H9 (cell line): ENCODE measurements at regions not wholly inside any gene's neighbourhood (a gene's known extent, or its start where the extent isn't known, plus 50 kb on each side); places are given as distances from the start of the nearest gene placed in this dataset.

Source experiments
- DNase-seq: peaks from one replicate; pipeline ENCODE4 v3.0.0-alpha.2; 2017
- H2AFZ ChIP-seq: one replicate; pipeline ENCODE4 v1.6.1; 2013; ENCODE audit warnings: mild to moderate bottlenecking, low read length, control low read depth, moderate library complexity
- H2AK5ac ChIP-seq: 2 replicates; pipeline ENCODE4 v1.6.1; 2013; ENCODE audit warnings: low read length, control low read depth, mixed read lengths; ENCODE audit not compliant: insufficient read length
- H2BK120ac ChIP-seq: one replicate; pipeline ENCODE4 v1.6.1; 2013; ENCODE audit warnings: low read depth, mild to moderate bottlenecking, low read length, control low read depth, inconsistent platforms; ENCODE audit not compliant: poor library complexity, severe bottlenecking
- H2BK12ac ChIP-seq: 2 replicates; pipeline ENCODE4 v1.6.1; 2013; ENCODE audit warnings: low read length, control low read depth, mixed read lengths, low read depth; ENCODE audit not compliant: insufficient read length
- H2BK15ac ChIP-seq: 2 replicates; pipeline ENCODE4 v1.6.1; 2013; ENCODE audit warnings: low read depth, low read length, control low read depth
- H2BK20ac ChIP-seq: one replicate; pipeline ENCODE4 v1.6.1; 2013; ENCODE audit warnings: low read depth, mild to moderate bottlenecking, low read length, control low read depth, inconsistent platforms; ENCODE audit not compliant: poor library complexity, severe bottlenecking
- H2BK5ac ChIP-seq: 2 replicates; pipeline ENCODE4 v1.6.1; 2013; ENCODE audit warnings: low read length, control low read depth, mixed read lengths; ENCODE audit not compliant: insufficient read length
- H3K14ac ChIP-seq: 2 replicates; pipeline ENCODE4 v1.6.1; 2013; ENCODE audit warnings: low read length, control low read depth; ENCODE audit not compliant: insufficient read depth
- H3K18ac ChIP-seq: 2 replicates; pipeline ENCODE4 v1.6.1; 2013; ENCODE audit warnings: low read depth, mild to moderate bottlenecking, mixed read lengths, low read length, control low read depth; ENCODE audit not compliant: insufficient read length
- H3K23ac ChIP-seq: 2 replicates; pipeline ENCODE4 v1.6.1; 2013; ENCODE audit warnings: low read length, control low read depth, mixed read lengths, low read depth; ENCODE audit not compliant: insufficient read length
- H3K23me2 ChIP-seq: 2 replicates; pipeline ENCODE4 v1.6.1; 2013; ENCODE audit warnings: low read depth, mild to moderate bottlenecking, mixed read lengths, low read length, control low read depth; ENCODE audit not compliant: insufficient read length, poor library complexity, severe bottlenecking
- H3K27ac ChIP-seq: 2 replicates; pipeline ENCODE4 v1.5.1; 2013; ENCODE audit warnings: low read length, control low read depth, mixed read lengths, low read depth; ENCODE audit not compliant: insufficient read length
- H3K27me3 ChIP-seq: 2 replicates; pipeline ENCODE4 v1.6.1; 2013; ENCODE audit warnings: low read length, control low read depth, inconsistent platforms; ENCODE audit not compliant: insufficient read depth
- H3K4ac ChIP-seq: 2 replicates; pipeline ENCODE4 v1.6.1; 2013; ENCODE audit warnings: low read depth, mild to moderate bottlenecking, control low read depth, inconsistent platforms, low read length, moderate library complexity
- H3K4me1 ChIP-seq: 2 replicates; pipeline ENCODE4 v1.6.1; 2013; ENCODE audit warnings: low read length, control low read depth, inconsistent platforms; ENCODE audit not compliant: insufficient read depth
- H3K4me2 ChIP-seq: 2 replicates; pipeline ENCODE4 v1.6.1; 2013; ENCODE audit warnings: low read length, control low read depth, mixed read lengths; ENCODE audit not compliant: insufficient read length, insufficient read depth
- H3K56ac ChIP-seq: 2 replicates; pipeline ENCODE4 v1.6.1; 2013; ENCODE audit warnings: low read depth, mild to moderate bottlenecking, mixed read lengths, low read length, control low read depth; ENCODE audit not compliant: insufficient read length
- H3K79me1 ChIP-seq: 2 replicates; pipeline ENCODE4 v1.6.1; 2013; ENCODE audit warnings: low read depth, mild to moderate bottlenecking, moderate library complexity, low read length, control low read depth, inconsistent platforms; ENCODE audit not compliant: insufficient read depth, poor library complexity, severe bottlenecking
- H3K79me2 ChIP-seq: 2 replicates; pipeline ENCODE4 v1.6.1; 2013; ENCODE audit warnings: low read length, control low read depth, inconsistent platforms; ENCODE audit not compliant: insufficient read depth
- H3K9ac ChIP-seq: 2 replicates; pipeline ENCODE4 v1.6.1; 2013; ENCODE audit warnings: low read length, control low read depth, mixed read lengths; ENCODE audit not compliant: insufficient read length; ENCODE audit errors: extremely low read depth
- H3K9me3 ChIP-seq: one replicate; pipeline ENCODE4 v1.6.1; 2013; ENCODE audit warnings: low read depth, low read length, inconsistent platforms; ENCODE audit not compliant: control insufficient read depth
- H3T11ph ChIP-seq: one replicate; pipeline ENCODE4 v1.6.1; 2013; ENCODE audit warnings: mild to moderate bottlenecking, low read length, control low read depth, inconsistent platforms
- H4K20me1 ChIP-seq: one replicate; pipeline ENCODE4 v1.6.1; 2013; ENCODE audit not compliant: control insufficient read depth, insufficient read length, insufficient read depth
- H4K5ac ChIP-seq: 2 replicates; pipeline ENCODE4 v1.6.1; 2013; ENCODE audit warnings: low read depth, mild to moderate bottlenecking, mixed read lengths, low read length, control low read depth; ENCODE audit not compliant: insufficient read length
- H4K8ac ChIP-seq: replicated peaks from 2 replicates; pipeline ENCODE4 v1.6.1; 2013; ENCODE audit warnings: low read length, control low read depth, mixed read lengths, low read depth; ENCODE audit not compliant: insufficient read length
- H4K91ac ChIP-seq: 2 replicates; pipeline ENCODE4 v1.6.1; 2013; ENCODE audit warnings: low read depth, mild to moderate bottlenecking, moderate library complexity, mixed read lengths, low read length, control low read depth; ENCODE audit not compliant: insufficient read length
- H3K27ac Mint-ChIP-seq, 3 experiments: 2 replicates in 2 of 3; 3 replicates in 1 of 3; pipeline ENCODE4 v1.8.0; 2020 to 2021; ENCODE audit warnings: mixed read lengths in 3 of 3, mild to moderate bottlenecking in 1 of 3, moderate library complexity in 1 of 3
- H3K27me3 Mint-ChIP-seq: 2 replicates; pipeline ENCODE4 v1.8.0; 2021; ENCODE audit warnings: low read depth, mild to moderate bottlenecking, moderate library complexity, mixed read lengths
- H3K36me3 Mint-ChIP-seq, 3 experiments: 2 replicates in 2 of 3; 3 replicates in 1 of 3; pipeline ENCODE4 v1.8.0; 2020 to 2021; ENCODE audit warnings: low read depth in 3 of 3, mixed read lengths in 3 of 3; ENCODE audit not compliant: insufficient read depth in 1 of 3
- H3K4me1 Mint-ChIP-seq, 2 experiments: 2 replicates each; pipeline ENCODE4 v1.8.0; 2020; ENCODE audit warnings: mixed read lengths in 2 of 2
- H3K4me3 Mint-ChIP-seq, 2 experiments: 2 replicates in 1 of 2; 3 replicates in 1 of 2; pipeline ENCODE4 v1.8.0; 2020 to 2021; ENCODE audit warnings: mild to moderate bottlenecking in 2 of 2, mixed read lengths in 2 of 2, moderate library complexity in 1 of 2
- H3K9me3 Mint-ChIP-seq, 2 experiments: 2 replicates in 1 of 2; 3 replicates in 1 of 2; pipeline ENCODE4 v1.8.0; 2020; ENCODE audit warnings: mild to moderate bottlenecking in 2 of 2, mixed read lengths in 2 of 2, moderate library complexity in 1 of 2
- CTCF ChIP-seq: fragments of 200-600 bp; sonication (generic); conservative IDR thresholded peaks from 3 replicates; pipeline ENCODE4 v1.8.0; 2021; ENCODE audit warnings: antibody characterized with exemption, mild to moderate bottlenecking
- WGBS: extraction: QIAGEN DNeasy Blood & Tissue Kit; methylation state at CpG from one replicate; pipeline ENCODE4 v1.1.7; 2013; ENCODE audit warnings: missing lambda C conversion rate, low lambda C conversion rate, mixed read lengths; ENCODE audit not compliant: insufficient read length; ENCODE audit errors: extremely low coverage; 5-methylcytosine and 5-hydroxymethylcytosine counted together

- Mint-ChIP-seq H3K36me3 (no peaks in the 10 kb centered on the region; a peak in 1 of 7 replicates), H3K27me3 (peaks cover 13% of the 10 kb centered on the region), H3K4me3 (no peak overlapping the region), H3K4me1 (no peaks in the 10 kb centered on the region), H3K27ac (no peak overlapping the region), H3K9me3 (peaks cover 0 to 1% of the 10 kb centered on the region in 2 experiments; a peak in 1 of 5 replicates)
- Histone ChIP-seq H3K23me2 (no peaks in the 10 kb centered on the region), H2BK12ac (no peak overlapping the region), H3K27me3 (no peaks in the 10 kb centered on the region), H4K20me1 (peaks cover 3% of the 10 kb centered on the region), H3K9ac (no peak overlapping the region), H3K56ac (no peak overlapping the region), H3K4me1 (no peaks in the 10 kb centered on the region), H2BK15ac (no peak overlapping the region), H3K79me2 (no peaks in the 10 kb centered on the region), H3K4ac (no peak overlapping the region), H4K5ac (no peak overlapping the region), H3K9me3 (no peaks in the 10 kb centered on the region), H2BK20ac (no peak overlapping the region), H4K91ac (no peak overlapping the region), H3T11ph (no peak overlapping the region), H2BK5ac (no peak overlapping the region), H4K8ac (no peak overlapping the region), H2BK120ac (no peak overlapping the region), H3K27ac (no peak overlapping the region), H3K18ac (no peak overlapping the region), H3K79me1 (no peaks in the 10 kb centered on the region), H3K23ac (no peak overlapping the region), H3K4me2 (no peak overlapping the region), H2AFZ (no peak overlapping the region), H2AK5ac (no peak overlapping the region), H3K14ac (no peak overlapping the region)
- no CpG with 5 or more reads among the region's 2 CpGs for WGBS
- DNase-seq = peak; percentile 6
- no peak for TF ChIP-seq CTCF
Measured at GRCh38 chr16:66298006-66298405, 68.5 kb upstream of the CDH5 start.
